G401 (cell line): ENCODE measurements at regions not wholly inside any gene's neighbourhood (a gene's known extent, or its start where the extent isn't known, plus 50 kb on each side); places are given as distances from the start of the nearest gene placed in this dataset.
A peak's percentile ranks its signal among the peaks of the same experiment; 100 is the strongest.
"Not testable (repeated sequence)": the region's sequence is repeated elsewhere in the genome, so short reads cannot be mapped to it uniquely, and the experiment has no call there.

Experiments
- DNase-seq: peaks from one replicate; pipeline ENCODE4 v3.0.0-alpha.2; 2015; ENCODE audit warnings: low spot score
- in situ Hi-C: cut with HindIII; loops from 2 replicates; pipeline ENCODE4 v1.10.0; 2016; ENCODE audit warnings: low sequenced_read_pairs, mixed read lengths

DNA sequence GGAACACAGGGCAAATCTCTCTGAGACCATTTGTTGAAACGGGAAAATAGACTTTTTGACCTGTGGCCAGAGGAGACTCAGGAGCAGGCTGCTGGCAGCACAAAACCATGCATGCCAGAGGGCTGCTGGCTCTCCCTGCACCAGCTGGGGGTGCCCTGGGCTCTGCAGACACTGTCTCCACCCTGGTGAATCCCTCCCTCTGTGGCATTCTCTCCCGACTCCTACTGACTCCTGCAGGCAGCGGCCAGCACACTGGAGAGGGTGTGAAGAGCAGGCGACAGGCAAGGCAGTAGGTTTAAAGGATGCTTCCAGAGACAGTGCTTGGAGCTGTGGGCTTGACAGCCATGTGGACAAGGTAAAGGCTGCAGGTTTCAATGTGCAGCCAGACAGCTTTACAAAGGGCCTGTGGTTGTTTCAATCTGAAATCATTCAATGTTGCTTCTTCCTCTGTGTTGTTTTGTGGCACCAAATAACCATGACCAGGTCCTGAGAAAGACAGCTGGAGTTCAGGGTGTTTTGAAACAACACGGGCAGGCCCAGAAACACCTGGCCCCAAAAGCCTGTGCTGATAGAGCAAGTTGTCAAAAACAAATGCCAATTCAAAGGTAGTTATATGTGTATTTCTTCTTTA lies 431.0 kb upstream of the ATP10A start:
- DNase-seq: peak; percentile 3

DNA sequence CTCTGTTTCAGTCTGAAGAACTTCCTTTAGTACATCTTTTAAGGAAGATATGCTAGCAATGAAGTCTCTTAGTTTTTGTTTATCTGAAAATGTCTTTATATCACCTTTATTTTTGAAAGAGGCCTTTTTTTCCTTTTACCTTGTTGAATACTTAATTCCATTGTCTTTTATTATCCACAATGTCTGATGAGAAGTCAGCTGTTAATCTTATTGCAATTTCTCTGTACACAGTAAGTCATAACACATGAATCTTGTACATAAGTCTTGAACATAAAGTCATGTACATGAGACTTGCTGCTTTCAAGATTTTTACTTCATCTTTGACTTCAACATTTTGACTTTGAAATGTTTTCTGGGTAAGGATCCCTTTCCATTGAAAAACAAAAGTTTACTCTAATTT lies 424.3 kb upstream of the ATP10A start:
- no peak for DNase-seq
- in situ Hi-C loops: no loop called here

More for the DNA sequence above, 431.0 kb upstream of the ATP10A start:
- in situ Hi-C loops: no loop called here

DNA sequence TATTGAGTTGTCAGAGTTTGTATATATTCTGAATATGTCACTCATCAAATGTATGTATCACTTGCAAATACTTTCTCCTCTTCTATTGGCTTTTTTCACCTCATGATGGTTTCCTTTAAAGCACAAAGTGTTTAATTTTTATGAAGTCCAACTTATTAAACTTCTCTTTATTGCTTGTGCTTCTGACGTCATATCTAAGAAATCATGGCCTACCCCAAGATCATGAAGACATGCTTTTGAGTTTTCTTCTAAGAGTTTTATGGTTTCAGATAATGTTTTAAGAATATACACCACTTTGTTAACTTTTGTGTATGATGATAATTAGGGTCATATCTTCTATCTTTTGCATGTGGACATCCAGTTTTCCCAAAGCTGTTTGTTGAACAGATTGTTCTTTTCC lies 417.2 kb upstream of the ATP10A start:
- in situ Hi-C loops: no loop called here
- DNase-seq: no peak

DNA sequence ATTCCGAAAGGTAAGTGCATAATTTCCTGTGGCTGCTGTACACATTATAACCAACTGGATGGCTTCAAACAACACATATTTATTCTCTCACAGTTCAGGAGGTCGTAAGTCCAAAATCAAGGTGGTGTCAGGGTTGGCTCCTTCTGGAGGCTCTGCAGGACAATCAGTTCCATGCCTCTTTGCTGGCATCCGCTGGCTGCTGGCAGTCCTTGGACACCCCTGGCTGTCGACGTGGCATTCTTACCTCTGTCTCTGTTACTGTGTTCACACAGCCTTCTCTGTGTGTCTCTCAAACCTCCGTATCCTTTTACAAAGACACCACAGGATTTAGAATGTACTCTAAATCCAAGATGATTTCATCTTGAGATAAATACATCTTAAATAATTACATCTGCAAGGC lies 398.8 kb upstream of the ATP10A start:
- in situ Hi-C loops: no loop called here
- DNase-seq: no peak

DNA sequence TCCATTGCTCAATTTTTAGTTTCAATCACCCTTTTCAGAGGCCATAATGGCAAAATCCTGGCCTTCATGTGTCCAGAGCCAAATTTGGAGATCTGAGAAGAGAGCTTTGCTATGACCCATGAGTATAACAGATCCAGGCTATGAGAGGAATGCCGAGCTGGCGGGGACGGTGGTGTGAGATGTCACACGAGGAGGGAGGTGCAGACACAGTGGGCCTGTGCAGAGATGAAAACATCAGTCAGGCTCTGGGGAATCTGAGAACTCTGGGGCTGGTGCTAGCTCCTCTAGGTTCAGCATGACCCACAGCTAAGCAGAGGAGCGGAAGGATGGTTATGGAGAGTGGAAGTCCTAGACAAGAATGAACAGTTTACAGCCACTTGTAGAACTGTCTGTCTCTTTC lies 398.3 kb upstream of the ATP10A start:
- in situ Hi-C loops: no loop called here
- DNase-seq: no peak

DNA sequence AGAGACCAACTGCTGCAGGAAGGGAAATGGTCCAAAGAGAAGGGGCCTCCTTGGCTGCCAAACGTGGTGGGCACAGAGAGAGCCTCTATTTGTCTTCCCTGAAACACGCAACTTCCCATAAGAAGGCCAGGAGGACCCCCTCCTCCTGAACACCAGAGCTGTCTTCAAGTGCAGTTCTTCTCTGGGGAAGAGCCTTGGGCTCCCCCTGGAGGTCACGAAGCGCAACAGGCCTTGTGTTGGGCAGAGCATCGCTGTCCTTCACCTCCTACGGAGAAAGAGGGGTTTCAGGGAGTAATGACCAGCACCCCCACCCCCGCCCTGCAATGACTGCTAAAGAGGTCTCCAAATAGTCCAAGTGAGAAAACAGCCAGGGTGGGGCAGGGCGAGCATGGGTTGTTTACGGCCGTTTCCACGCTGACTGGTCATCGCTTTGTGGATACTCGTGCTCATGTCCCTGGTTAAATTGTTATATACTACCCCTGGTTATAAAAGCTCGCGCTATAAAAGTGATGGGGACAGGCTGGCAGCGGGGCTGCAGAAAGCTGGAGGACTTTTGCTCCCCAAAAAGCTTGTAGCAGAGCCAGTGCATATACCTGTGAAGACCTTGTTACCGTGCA lies 397.5 kb upstream of the ATP10A start:
- DNase-seq: peak; percentile 16
- in situ Hi-C loops: no loop called here

DNA sequence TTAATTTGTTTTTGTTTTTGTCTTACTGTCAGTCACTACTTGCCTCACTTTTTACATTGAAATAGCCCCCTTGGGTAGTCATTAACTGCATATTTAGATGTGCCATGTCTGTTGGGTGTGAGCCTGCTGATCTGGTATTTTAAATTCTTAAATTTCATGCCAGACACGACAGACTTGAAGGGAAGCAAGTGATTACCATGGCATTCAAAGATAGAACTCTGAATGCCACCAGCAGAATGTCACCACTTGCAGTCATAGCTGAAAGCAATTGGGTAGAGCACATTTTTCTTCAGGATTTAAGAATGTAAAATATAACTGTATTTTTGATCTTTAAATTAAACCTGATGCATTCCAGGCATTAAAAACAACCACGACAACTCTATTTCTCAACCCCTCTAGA lies 396.5 kb upstream of the ATP10A start:
- in situ Hi-C loops: no loop called here
- DNase-seq: no peak

DNA sequence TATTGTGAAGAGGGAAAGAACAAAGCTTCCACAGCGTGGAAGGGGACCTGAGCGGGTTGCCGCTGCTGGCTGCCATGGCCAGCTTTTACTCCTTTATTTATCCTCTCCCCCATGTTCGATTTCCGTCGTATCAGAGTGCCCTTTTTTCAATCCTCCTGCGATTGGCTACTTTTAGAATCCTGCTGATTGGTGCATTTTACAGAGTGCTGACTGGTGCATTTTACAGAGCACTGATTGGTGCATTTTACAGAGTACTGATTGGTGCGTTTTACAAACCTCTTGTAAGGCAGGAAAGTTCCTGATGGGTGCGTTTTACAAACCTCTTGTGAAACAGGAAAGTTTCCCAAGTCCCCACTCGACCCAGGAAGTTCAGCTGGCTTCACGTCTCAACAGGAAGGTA lies 381.7 kb upstream of the ATP10A start:
- DNase-seq, in situ Hi-C loops: not testable (repeated sequence)

DNA sequence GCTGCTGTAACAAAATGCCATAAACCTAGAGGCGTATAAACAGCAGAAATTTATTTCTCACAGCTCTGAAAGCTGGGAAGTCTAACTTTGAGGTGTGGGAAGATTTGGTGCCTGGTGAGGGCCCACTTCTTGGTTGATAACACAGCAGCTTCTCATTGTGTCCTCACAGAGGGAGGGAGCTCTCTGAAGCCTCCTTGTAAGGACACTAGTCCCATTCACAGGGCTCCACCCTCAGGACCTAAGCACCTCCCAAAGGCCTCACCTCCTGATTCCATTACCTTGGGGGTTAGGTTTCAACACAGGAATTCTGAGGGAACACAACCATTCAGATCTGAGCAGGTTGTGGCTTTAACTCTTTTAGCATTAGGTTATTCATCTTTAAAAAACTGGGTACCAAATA lies 380.3 kb upstream of the ATP10A start:
- in situ Hi-C loops: no loop called here
- DNase-seq: no peak

DNA sequence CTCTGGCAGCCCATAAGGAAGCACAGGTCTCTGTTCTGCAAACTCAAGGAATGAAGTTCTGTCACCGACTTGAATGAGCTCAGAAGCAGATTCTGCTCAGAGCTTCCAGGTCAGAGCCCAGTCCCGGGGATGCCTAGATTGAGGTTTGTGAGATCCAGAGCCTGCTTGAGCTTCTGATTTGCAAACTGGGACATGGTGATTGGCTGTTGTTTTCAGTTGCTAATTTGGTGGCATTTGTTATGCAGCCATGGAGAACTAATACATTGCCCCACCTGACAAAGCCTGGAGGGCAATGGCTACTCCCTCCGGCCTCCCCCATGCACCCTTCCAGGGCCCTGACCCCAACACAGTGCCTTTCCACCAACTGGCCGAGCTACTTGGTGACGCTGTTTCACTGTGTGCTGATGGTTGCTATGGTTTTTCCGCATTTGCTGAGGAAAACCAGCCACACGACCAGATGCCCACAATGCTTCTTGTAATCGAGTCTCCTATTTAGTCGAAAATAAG lies 379.5 kb upstream of the ATP10A start:
- DNase-seq: no peak
- in situ Hi-C loops: no loop called here

DNA sequence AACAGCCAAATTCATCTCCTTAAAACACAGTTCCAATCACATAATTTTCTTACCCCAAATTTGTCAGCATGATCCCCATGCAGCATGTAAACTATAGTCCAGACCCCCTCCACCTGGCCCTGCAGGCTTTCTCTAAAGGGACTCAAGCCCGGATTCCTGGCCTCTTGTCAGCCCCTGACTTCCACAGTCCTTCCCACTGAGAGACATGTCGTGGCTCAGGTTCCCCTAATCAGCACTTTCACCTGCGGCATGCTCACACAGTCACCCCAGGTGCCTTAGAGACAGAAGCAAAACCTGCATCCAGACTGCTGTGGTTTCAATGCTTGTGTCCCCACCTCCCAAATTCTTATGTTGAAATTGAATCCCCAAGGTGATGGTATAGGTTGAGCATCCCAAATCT lies 372.7 kb upstream of the ATP10A start:
- in situ Hi-C loops: no loop called here
- DNase-seq: no peak

DNA sequence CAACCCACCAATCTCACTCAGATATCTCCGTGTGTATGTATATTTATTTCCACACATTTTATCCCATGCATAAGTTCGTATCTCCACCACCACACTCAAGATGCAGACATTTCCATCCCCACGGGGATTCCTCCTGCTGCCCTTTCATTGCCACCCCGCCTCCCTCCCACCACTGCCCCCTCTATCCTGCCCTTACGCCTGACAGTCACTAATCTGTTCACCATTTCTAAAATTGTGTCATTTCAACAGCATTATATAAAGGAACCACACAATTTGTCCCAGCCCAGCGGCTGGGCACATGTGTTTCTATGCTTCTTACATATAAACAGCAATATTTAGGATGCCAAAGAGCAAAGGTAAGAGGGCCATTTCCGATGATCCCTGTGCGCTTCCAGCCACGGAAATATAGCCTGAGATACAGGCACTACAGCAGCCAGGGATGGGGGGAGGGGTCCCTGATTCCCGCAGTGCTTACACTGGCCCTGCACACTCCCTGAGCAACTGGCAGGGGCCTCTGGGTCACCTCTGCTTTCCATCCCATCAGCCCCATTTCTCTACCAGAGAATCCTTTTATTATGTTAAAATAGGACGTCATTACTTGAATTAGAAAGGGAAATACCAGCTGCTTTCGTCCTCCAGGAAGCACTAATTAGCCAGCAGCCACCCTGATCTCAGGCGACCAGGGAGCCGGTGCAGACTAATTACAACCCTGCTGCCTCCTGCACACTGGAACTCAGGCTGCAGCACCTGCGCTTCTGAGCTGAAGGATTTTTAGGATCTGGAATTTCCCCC lies 372.0 kb upstream of the ATP10A start:
- no peak for DNase-seq
- in situ Hi-C loops: no loop called here

DNA sequence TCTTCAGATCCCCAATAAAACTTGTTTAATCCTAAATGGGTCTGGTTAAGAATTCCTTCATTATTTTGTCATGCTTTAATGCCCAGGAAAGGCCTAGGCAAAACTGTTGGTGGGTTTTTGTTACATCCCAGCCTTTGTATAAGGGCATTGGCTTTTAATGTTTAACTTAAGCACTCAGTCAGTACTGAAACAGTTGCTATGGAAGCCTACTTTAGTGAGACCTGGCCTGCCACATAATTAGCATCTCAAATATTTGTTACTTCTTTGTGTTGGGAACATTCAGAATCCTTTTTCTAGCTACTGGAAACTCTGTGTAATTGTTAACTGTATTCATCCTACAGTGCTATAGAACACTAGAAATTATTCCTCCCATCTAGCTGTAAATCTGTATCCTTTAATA lies 369.6 kb upstream of the ATP10A start:
- in situ Hi-C loops: no loop called here
- DNase-seq: no peak

DNA sequence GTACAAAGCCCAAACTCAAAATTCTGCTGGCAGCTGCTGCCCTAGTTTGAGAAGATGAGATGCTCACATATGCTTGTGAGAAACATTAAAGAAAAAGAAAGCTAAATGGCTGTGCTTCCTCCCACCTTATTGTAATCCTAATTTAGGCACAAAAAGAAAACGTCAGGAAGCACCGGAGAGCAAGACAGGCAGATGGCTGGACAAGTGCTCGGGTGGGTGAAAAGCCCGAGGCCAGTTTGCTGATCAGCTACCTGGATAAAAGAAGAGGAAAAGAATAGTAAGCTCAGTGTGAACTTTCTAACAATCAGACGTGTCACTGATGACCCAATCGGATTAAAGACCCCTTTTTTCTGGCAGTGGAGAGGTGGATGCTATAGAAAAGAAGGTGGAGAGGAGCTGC lies 368.0 kb upstream of the ATP10A start:
- in situ Hi-C loops: no loop called here
- DNase-seq: no peak

DNA sequence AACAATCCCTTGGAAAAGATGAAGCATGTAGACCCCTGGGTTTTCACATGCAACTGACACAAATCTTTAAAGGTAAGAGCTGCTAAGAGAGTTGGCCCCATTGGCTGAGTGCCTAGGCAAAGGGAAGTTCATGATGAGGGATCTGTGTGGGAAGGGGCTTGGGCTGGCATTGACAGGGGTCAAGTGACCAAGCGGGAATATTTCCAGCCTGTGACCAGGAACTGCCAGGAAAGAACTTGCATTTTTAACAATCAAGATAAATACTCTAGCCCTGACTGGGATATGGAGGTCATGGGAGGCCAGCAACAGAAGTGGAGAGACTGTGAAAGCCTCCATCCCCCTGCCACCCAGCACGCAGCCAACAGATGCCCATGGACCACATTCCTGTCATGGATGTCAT lies 361.1 kb upstream of the ATP10A start:
- DNase-seq: no peak

DNA sequence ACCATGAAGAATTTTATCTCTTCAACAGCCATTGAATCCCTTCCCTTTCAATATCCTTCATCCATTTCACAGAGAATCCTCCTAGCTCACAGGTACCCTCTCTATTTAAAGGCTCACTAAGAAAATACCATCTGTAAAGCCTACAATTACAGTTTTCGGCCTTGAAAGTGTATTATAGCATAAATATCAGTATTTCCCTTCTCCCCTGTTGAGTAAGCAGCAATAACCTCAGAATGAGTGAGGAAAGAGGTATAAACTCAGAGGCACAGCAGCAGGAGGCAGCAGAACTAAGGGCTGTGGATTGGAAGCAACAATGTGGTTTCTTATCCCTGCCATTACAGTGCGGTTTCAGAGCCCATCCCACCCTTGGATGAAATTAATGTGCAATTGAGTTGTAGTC lies 360.6 kb upstream of the ATP10A start:
- in situ Hi-C loops: no loop called here
- no peak for DNase-seq

More for the DNA sequence above, 361.1 kb upstream of the ATP10A start:
- in situ Hi-C loops: no loop called here

DNA sequence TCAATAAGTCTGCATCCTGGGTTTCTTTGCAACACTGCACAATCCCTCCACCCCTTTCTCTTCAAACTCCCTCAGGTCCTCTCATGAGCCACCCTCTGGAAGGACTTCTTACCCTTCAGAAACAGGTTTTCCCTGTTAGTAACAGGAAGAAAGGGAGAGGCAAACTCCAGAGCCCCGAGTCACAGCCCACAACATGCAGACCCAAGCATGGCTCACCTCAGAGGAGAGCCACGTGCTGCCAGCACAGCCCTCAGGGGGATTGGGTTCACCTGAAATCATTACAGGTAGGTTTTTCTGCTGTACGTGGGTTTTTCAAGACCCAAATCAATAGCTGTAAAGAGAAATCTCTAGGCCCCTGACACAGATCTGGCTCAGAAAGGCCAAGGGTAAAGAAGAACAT lies 359.7 kb upstream of the ATP10A start:
- no peak for DNase-seq
- in situ Hi-C loops: no loop called here

DNA sequence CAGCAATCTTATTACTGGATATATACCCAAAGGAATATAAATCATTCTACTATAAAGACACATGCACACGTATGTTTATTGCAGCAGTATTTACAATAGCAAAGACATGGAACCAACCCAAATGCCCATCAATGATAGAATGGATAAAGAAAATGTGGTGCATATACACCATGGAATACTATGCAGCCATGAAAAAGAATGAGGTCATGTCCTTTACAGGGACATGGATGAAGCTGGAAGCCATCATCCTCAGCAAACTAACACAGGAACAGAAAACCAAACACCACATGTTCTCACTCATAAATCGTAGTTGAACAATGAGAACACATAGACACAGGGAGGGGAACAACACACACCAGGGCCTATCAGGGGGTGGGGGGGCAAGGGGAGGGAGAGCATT lies 353.9 kb upstream of the ATP10A start:
- in situ Hi-C loops, DNase-seq: not testable (repeated sequence)

DNA sequence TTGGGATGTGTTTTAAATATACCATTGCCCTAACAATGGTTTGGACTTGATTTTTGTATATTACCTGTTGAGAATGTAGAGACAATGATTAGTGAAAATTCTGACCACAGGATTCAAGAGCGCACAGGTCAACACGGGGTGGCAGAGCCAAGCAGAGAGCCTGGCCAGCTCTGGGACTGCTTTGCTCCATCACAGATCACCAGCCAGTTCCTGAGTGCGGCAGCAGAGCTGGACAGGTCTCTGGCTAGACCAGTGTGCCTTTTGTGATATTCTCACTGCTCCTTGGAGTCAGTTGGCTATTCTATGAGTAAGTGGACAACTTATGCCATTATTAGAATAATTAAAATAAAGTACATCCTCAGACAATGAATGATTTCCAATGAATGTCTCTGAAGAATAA lies 351.2 kb upstream of the ATP10A start:
- no peak for DNase-seq
- in situ Hi-C loops: no loop called here

DNA sequence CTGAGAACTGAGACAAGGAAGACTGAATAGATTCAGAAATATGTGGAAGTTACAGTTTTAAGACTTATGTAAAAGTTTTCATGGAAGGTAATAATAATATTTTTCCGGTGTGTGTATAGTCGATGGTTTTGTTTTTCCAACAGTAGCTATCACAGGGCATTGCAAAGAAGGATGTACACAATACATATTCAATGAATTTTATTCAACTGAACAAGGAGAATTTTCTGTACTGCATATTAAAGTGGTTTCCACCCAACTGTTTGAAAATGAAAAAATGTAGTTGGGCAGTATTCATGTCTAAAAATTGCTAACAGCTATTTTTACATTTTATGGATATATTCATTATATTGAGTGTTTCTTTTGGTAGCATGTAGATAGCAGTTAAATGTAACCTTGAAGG lies 350.3 kb upstream of the ATP10A start:
- no peak for DNase-seq
- in situ Hi-C loops: no loop called here
